Subcutaneous abdominal adipose tissue (tissue), 5 donors: ENCODE measurements at regions not wholly inside any gene's neighbourhood (a gene's known extent, or its start where the extent isn't known, plus 50 kb on each side); places are given as distances from the start of the nearest gene placed in this dataset.

Experiments used
- H3K27ac ChIP-seq: one replicate; pipeline ENCODE4 v1.7.0; 2013; ENCODE audit warnings: low read depth, mild to moderate bottlenecking, inconsistent platforms, low read length, moderate library complexity
- H3K27me3 ChIP-seq, 5 donors: one replicate each; pipeline ENCODE4 v1.7.0; 2013; ENCODE audit warnings: low read length in 5 of 5, inconsistent platforms in 1 of 5; ENCODE audit not compliant: control insufficient read depth in 5 of 5, insufficient read depth in 4 of 5
- H3K36me3 ChIP-seq, 5 donors: one replicate each; pipeline ENCODE4 v1.7.0; 2013; ENCODE audit warnings: low read length in 5 of 5; ENCODE audit not compliant: control insufficient read depth in 5 of 5, insufficient read depth in 5 of 5
- H3K4me1 ChIP-seq, 5 donors: one replicate each; pipeline ENCODE4 v1.7.0; 2013; ENCODE audit warnings: low read length in 5 of 5, mild to moderate bottlenecking in 3 of 5, moderate library complexity in 1 of 5; ENCODE audit not compliant: control insufficient read depth in 5 of 5, insufficient read depth in 5 of 5
- H3K4me3 ChIP-seq, 5 donors: one replicate each; pipeline ENCODE4 v1.7.0; 2013; ENCODE audit warnings: low read length in 5 of 5, low read depth in 1 of 5
- H3K9ac ChIP-seq, 5 donors: one replicate each; pipeline ENCODE4 v1.7.0; 2013; ENCODE audit warnings: low read length in 5 of 5, mild to moderate bottlenecking in 4 of 5, moderate library complexity in 3 of 5
- H3K9me3 ChIP-seq, 5 donors: one replicate each; pipeline ENCODE4 v1.7.0; 2013; ENCODE audit warnings: low read length in 5 of 5; ENCODE audit not compliant: control insufficient read depth in 5 of 5
- donor health status: healthy.
- donor health status: healthy.
- donor health status: healthy.
- donor health status: healthy.
- donor health status: healthy.

DNA sequence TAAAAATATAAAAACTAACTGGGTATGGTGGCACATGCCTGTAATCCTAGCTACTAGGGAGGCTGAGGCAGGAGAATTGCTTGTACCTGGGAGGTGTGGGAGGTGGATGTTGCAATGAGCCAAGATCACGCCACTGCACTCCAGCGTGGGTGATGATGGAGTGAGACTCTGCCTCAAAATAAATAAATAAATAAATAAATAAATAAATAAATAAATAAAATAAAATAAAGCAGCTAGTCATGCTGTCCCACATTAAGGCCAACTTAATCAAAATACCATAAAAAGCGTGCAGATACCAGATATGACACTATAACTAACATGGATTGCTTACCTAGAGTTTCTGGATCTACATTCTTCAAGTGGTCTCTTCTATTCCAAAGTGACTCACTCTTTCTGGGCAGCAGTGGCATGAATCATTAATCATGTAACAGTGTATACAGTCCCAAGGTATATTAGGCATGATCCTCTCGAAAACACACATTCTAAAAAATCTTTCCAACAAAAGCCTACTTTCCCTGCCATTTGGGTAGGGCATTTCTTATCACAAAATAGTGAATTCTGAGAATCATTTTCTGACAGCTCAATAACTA is 187.1 kb downstream of the ELAVL2 start:
- H3K4me3 ChIP-seq: no peak overlapping the region
- no peaks in the 10 kb centered on the region for H3K27me3 ChIP-seq
- H3K9ac ChIP-seq: no peak overlapping the region
- H3K27ac ChIP-seq: no peak overlapping the region
- no peaks in the 10 kb centered on the region for H3K36me3 ChIP-seq
- no peaks in the 10 kb centered on the region for H3K4me1 ChIP-seq
- no peaks in the 10 kb centered on the region for H3K9me3 ChIP-seq
